SU-DHL-6 (cell line): ENCODE measurements at regions not wholly inside any gene's neighbourhood (a gene's known extent, or its start where the extent isn't known, plus 50 kb on each side); places are given as distances from the start of the nearest gene placed in this dataset.

ENCODE experiments used
- H2AFZ ChIP-seq: fragments of 200-600 bp; sonication (generic); 2 replicates; pipeline ENCODE4 v1.6.1; 2014; ENCODE audit warnings: low read depth, mild to moderate bottlenecking, moderate library complexity, mixed read lengths, antibody characterized with exemption, low read length; ENCODE audit not compliant: severe bottlenecking
- H3F3A ChIP-seq: fragments of 200-600 bp; shearing (Covaris generic); 2 replicates; pipeline ENCODE4 v1.6.0; 2016; ENCODE audit warnings: antibody characterized with exemption, mild to moderate bottlenecking; ENCODE audit not compliant: insufficient read depth
- H3K27ac ChIP-seq: fragments of 200-600 bp; sonication (generic); 2 replicates; pipeline ENCODE4 v1.5.1; 2016; ENCODE audit warnings: low read depth, mild to moderate bottlenecking, low read length, moderate library complexity, mixed read lengths
- H3K27me3 ChIP-seq: fragments of 200-600 bp; sonication (generic), shearing (Covaris generic); 2 replicates; pipeline ENCODE4 v1.6.0; 2014; ENCODE audit warnings: mild to moderate bottlenecking, low read length
- H3K36me3 ChIP-seq: fragments of 200-600 bp; sonication (generic); 2 replicates; pipeline ENCODE4 v1.6.1; 2014; ENCODE audit warnings: mild to moderate bottlenecking, low read length, mixed read lengths
- H3K4me2 ChIP-seq: fragments of 300-600, 200-600 bp; shearing (Covaris generic), sonication (generic); 2 replicates; pipeline ENCODE4 v1.6.0; 2014; ENCODE audit warnings: low read length, low read depth, mild to moderate bottlenecking; ENCODE audit not compliant: poor library complexity, severe bottlenecking
- H3K4me3 ChIP-seq: fragments of 200-600 bp; sonication (generic); 2 replicates; pipeline ENCODE4 v1.5.1; 2014; ENCODE audit warnings: antibody characterized with exemption, low read length, mild to moderate bottlenecking, mixed read lengths; ENCODE audit not compliant: insufficient read depth, poor library complexity, severe bottlenecking
- H3K79me2 ChIP-seq: fragments of 200-600 bp; sonication (generic); 2 replicates; pipeline ENCODE4 v1.6.1; 2014; ENCODE audit warnings: mild to moderate bottlenecking, low read length, moderate library complexity; ENCODE audit not compliant: insufficient read depth
- H3K9ac ChIP-seq: fragments of 200-600 bp; sonication (generic); 2 replicates; pipeline ENCODE4 v1.7.0; 2014; ENCODE audit warnings: mild to moderate bottlenecking, low read length
- H3K9me2 ChIP-seq: fragments of 200-600 bp; sonication (generic); replicated peaks from 2 replicates; pipeline ENCODE4 v1.6.1; 2014; ENCODE audit warnings: low read length; ENCODE audit not compliant: insufficient read depth
- H3K9me3 ChIP-seq: fragments of 200-600 bp; sonication (generic); 2 replicates; pipeline ENCODE4 v1.6.1; 2014; ENCODE audit warnings: low read length, mixed read lengths; ENCODE audit not compliant: insufficient read depth
- H4K20me1 ChIP-seq: fragments of 200-600 bp; sonication (generic); 2 replicates; pipeline ENCODE4 v1.6.1; 2014; ENCODE audit warnings: low read depth, mild to moderate bottlenecking, antibody characterized with exemption, low read length, moderate library complexity, mixed read lengths
- EZH2phosphoT487 ChIP-seq: fragments of 200-600 bp; sonication (generic), shearing (Covaris generic); conservative IDR thresholded peaks from 2 replicates; pipeline ENCODE4 v1.6.1; 2018; ENCODE audit warnings: mild to moderate bottlenecking, antibody characterized with exemption, low read length, moderate library complexity, mixed read lengths
- TF ChIP-seq, protein P1 (sequence below): fragments of 200-600 bp; sonication (generic); IDR thresholded peaks from one replicate; pipeline ENCODE4 v1.5.1; 2017; ENCODE audit warnings: antibody characterized with exemption, mild to moderate bottlenecking, low read length, moderate library complexity; ENCODE audit not compliant: insufficient read depth, poor library complexity, severe bottlenecking

DNA sequence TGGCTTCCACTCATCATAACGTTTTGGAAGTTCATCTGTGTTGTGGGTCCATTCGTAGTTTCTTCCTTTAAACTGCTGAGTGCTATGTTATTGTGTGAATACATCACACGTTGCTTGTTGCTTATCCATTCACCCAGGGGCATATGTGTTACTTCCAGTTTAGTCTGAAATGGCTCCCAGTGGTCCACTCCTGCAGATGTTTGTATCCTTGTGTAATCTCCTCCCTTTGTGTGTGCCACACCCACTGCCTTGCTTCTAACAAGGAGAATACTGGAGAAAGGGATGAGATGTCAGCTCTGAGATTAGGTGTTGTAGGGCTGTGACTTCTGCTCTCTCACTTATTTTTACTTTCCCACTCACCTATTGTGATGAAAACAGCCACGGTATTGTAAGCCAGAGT is 239.1 kb upstream of the HABP2 start:
- H3K79me2 ChIP-seq = no peaks in the 10 kb centered on the region
- H3K4me3 ChIP-seq = no peak overlapping the region
- no peaks in the 10 kb centered on the region for H3K27me3 ChIP-seq
- H3F3A ChIP-seq = no peaks in the 10 kb centered on the region
- no peaks in the 10 kb centered on the region for H4K20me1 ChIP-seq
- no peaks in the 10 kb centered on the region for H3K36me3 ChIP-seq
- H3K9me2 ChIP-seq = no peaks in the 10 kb centered on the region
- H3K27ac ChIP-seq = no peak overlapping the region
- H3K9ac ChIP-seq = no peak overlapping the region
- TF ChIP-seq EZH2phosphoT487 = no peak
- TF ChIP-seq, protein P1, sequence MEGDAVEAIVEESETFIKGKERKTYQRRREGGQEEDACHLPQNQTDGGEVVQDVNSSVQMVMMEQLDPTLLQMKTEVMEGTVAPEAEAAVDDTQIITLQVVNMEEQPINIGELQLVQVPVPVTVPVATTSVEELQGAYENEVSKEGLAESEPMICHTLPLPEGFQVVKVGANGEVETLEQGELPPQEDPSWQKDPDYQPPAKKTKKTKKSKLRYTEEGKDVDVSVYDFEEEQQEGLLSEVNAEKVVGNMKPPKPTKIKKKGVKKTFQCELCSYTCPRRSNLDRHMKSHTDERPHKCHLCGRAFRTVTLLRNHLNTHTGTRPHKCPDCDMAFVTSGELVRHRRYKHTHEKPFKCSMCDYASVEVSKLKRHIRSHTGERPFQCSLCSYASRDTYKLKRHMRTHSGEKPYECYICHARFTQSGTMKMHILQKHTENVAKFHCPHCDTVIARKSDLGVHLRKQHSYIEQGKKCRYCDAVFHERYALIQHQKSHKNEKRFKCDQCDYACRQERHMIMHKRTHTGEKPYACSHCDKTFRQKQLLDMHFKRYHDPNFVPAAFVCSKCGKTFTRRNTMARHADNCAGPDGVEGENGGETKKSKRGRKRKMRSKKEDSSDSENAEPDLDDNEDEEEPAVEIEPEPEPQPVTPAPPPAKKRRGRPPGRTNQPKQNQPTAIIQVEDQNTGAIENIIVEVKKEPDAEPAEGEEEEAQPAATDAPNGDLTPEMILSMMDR = no peak
- H2AFZ ChIP-seq = no peak overlapping the region
- H3K9me3 ChIP-seq = no peaks in the 10 kb centered on the region
- H3K4me2 ChIP-seq = no peak overlapping the region

DNA sequence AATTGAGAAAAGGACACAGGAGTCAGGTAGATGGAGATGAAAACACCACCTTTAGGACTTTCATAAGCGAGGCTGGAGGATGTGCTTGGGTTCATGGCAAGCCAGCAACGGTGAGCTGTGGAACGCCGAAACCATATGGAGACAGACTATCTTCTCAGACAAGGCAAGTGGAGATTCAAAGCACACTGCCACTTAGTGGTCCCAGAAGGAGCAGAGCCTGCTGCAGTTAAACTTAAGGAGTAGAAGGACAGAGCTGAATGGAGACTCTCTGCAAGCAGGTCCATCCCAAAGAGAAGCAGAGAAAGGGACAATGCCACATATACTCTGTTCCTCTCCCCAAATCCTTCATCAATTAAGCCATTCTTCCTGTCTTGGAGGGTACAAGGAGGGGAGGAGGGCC is 236.3 kb upstream of the HABP2 start:
- H2AFZ ChIP-seq = no peak overlapping the region
- TF ChIP-seq, protein P1 = no peak
- no peak for TF ChIP-seq EZH2phosphoT487
- no peaks in the 10 kb centered on the region for H3K36me3 ChIP-seq
- no peaks in the 10 kb centered on the region for H4K20me1 ChIP-seq
- H3K9ac ChIP-seq = no peak overlapping the region
- no peaks in the 10 kb centered on the region for H3F3A ChIP-seq
- H3K9me2 ChIP-seq = no peaks in the 10 kb centered on the region
- H3K9me3 ChIP-seq = no peaks in the 10 kb centered on the region
- H3K79me2 ChIP-seq = no peaks in the 10 kb centered on the region
- H3K4me3 ChIP-seq = no peak overlapping the region
- H3K27me3 ChIP-seq = no peaks in the 10 kb centered on the region
- H3K27ac ChIP-seq = no peak overlapping the region
- H3K4me2 ChIP-seq = no peak overlapping the region

GRCh38 chr10:113317489-113317888 is 235.4 kb upstream of the HABP2 start:
- TF ChIP-seq, protein P1 = no peak
- TF ChIP-seq EZH2phosphoT487 = no peak
- H3K9me3 ChIP-seq = no peaks in the 10 kb centered on the region
- no peak overlapping the region for H3K4me3 ChIP-seq
- no peak overlapping the region for H2AFZ ChIP-seq
- no peaks in the 10 kb centered on the region for H3K36me3 ChIP-seq
- H3K27me3 ChIP-seq = no peaks in the 10 kb centered on the region
- no peak overlapping the region for H3K27ac ChIP-seq
- H3K79me2 ChIP-seq = no peaks in the 10 kb centered on the region
- no peaks in the 10 kb centered on the region for H4K20me1 ChIP-seq
- no peak overlapping the region for H3K9ac ChIP-seq
- no peaks in the 10 kb centered on the region for H3K9me2 ChIP-seq
- H3F3A ChIP-seq = no peaks in the 10 kb centered on the region
- no peak overlapping the region for H3K4me2 ChIP-seq
